GM23338 (cell line): ENCODE measurements at regions not wholly inside any gene's neighbourhood (a gene's known extent, or its start where the extent isn't known, plus 50 kb on each side); places are given as distances from the start of the nearest gene placed in this dataset.

Experiments used
- CTCF ChIP-seq, 2 experiments: fragments of 200-600 bp in 1 of 2; sonication (generic) in 1 of 2; conservative IDR thresholded peaks; 2 replicates each; pipeline versions ENCODE4 v1.5.1 to v1.6.1; 2016 to 2017; ENCODE audit warnings: antibody characterized with exemption in 2 of 2, low read depth in 2 of 2, mild to moderate bottlenecking in 2 of 2, moderate library complexity in 1 of 2
- EZH2 ChIP-seq: fragments of 200-600 bp; sonication (generic); IDR thresholded peaks from one replicate; pipeline ENCODE4 v1.8.0; 2017; ENCODE audit warnings: antibody characterized with exemption, mild to moderate bottlenecking, low read depth; ENCODE audit not compliant: unreplicated experiment
- POLR2AphosphoS5 ChIP-seq: IDR thresholded peaks from 2 replicates; pipeline ENCODE4 v1.6.1; 2016; ENCODE audit warnings: antibody characterized with exemption, low read depth
- STAT1 ChIP-seq: IDR thresholded peaks from one replicate; pipeline ENCODE4 v1.6.1; 2016; ENCODE audit warnings: antibody characterized with exemption; ENCODE audit not compliant: unreplicated experiment
- TF ChIP-seq, protein P1 (sequence below): IDR thresholded peaks from 2 replicates; pipeline ENCODE4 v1.6.1; 2016; ENCODE audit warnings: antibody characterized with exemption

- TF ChIP-seq CTCF (conservative IDR thresholded peaks at IDR 0.05; ENCODE audit: low read depth in 2 of 2) (no peak), POLR2AphosphoS5 (no peak), EZH2 (no peak), STAT1 (no peak)
- TF ChIP-seq, protein P1, sequence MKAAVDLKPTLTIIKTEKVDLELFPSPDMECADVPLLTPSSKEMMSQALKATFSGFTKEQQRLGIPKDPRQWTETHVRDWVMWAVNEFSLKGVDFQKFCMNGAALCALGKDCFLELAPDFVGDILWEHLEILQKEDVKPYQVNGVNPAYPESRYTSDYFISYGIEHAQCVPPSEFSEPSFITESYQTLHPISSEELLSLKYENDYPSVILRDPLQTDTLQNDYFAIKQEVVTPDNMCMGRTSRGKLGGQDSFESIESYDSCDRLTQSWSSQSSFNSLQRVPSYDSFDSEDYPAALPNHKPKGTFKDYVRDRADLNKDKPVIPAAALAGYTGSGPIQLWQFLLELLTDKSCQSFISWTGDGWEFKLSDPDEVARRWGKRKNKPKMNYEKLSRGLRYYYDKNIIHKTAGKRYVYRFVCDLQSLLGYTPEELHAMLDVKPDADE: no peak
Observed at GRCh38 chr3:178457511-178457910, 78.7 kb upstream of the KCNMB2 start.
